ENCODE measurements at regions not wholly inside any gene's neighbourhood (a gene's known extent, or its start where the extent isn't known, plus 50 kb on each side); places are given as distances from the start of the nearest gene placed in this dataset.

DNA sequence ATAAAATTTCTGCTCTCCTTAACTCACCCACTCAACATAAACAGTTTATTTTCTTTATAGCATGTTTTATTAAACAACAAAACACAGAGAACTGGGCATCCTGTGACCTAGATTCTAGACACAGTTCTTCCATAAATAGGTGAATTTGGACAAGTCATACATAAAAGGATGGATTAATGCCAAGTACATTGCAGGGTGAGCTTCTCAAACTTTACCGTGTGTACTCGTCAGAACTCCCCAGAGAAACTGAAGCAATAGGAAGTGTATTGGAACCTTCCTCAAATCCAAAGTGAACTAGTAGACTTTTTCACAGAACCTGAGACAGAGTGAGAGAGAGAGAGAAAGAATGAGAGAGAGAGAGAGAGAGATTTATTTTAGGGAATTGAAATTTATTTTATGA is 139.7 kb downstream of the CD47 start:
- H3K4me3 ChIP-seq (ENCODE audit: low read depth, poor library complexity, severe bottlenecking) = no peak overlapping the region
- 64 to 69% methylated on average over 2 of the region's 2 CpGs for WGBS, 2 donors
- TF ChIP-seq CTCF (IDR thresholded peaks at IDR 0.05) (no peak), POLR2A (IDR thresholded peaks at IDR 0.05) (no peak)
- DNase-seq (ENCODE audit: low spot score in 2 of 2) = no peak
- intact Hi-C loops (cut with DNase I; ENCODE audit: low total_unique reads) = no loop called here

GRCh38 chr3:107950417-107950816 is 140.4 kb downstream of the CD47 start:
- no peak overlapping the region for H3K4me3 ChIP-seq (ENCODE audit: low read depth, poor library complexity, severe bottlenecking)
- no peak for DNase-seq (ENCODE audit: low spot score in 2 of 2)
- intact Hi-C loops (cut with DNase I; ENCODE audit: low total_unique reads) = no loop called here
- TF ChIP-seq POLR2A (IDR thresholded peaks at IDR 0.05) = no peak
- no peak for TF ChIP-seq CTCF (IDR thresholded peaks at IDR 0.05)
- WGBS, 2 donors = 88 to 96% methylated on average over 2 of the region's 2 CpGs

DNA sequence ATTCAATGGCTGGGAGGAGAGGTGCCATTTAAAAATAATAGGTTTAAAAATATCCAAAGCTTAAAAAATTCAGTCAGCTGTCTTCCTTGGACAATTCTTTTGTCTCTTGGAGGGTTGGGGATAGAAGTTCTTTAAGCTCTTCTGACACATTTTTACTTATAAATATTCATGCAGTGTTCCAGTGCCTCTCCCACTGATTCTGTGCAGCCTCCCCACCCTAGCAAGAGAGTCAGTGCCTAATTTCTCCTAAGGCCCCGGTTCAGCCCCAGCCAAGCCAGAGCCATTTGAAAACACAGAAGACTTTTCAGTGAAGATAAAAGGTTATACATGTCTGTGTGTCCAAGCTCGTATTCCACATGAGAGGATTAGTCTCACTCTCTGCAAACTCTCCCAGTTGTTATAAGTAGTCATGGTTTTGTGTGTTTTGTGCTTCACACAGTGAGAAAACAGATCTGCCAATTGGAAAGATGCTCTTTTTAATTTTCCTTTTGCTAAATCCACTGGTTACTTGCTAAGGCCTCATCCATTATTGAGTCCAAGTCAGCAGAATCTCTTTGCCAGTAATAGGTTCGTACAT is 141.3 kb downstream of the CD47 start:
- no peak for DNase-seq (ENCODE audit: low spot score in 2 of 2)
- intact Hi-C loops (cut with DNase I; ENCODE audit: low total_unique reads) = no loop called here
- no peak overlapping the region for H3K4me3 ChIP-seq (ENCODE audit: low read depth, poor library complexity, severe bottlenecking)
- TF ChIP-seq CTCF (IDR thresholded peaks at IDR 0.05) (no peak), POLR2A (IDR thresholded peaks at IDR 0.05) (no peak)
- 90 to 94% methylated on average over 3 of the region's 3 CpGs for WGBS, 2 donors

DNA sequence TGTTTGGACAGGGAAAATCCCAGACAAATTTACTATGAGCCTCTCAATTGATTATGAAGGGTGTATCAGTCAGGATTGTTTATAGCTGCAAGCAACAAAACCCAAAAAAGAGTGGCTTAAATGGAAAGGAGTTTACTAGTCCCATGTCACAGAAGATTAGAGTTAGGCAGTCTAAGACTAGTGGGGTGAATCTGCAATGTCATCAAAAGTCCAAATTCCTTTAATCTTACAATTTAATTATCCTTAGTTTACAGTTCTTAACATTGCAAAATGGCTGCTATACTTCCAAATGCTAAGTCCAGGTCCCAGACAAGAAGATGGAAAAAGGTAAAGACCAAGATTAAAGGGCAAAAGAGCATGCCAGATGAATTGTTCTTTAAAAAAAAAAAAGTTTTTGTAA is 143.6 kb downstream of the CD47 start:
- DNase-seq (ENCODE audit: low spot score in 2 of 2) = no peak
- no peak for TF ChIP-seq POLR2A (IDR thresholded peaks at IDR 0.05)
- no peak overlapping the region for H3K4me3 ChIP-seq (ENCODE audit: low read depth, poor library complexity, severe bottlenecking)
- intact Hi-C loops (cut with DNase I; ENCODE audit: low total_unique reads) = no loop called here

DNA sequence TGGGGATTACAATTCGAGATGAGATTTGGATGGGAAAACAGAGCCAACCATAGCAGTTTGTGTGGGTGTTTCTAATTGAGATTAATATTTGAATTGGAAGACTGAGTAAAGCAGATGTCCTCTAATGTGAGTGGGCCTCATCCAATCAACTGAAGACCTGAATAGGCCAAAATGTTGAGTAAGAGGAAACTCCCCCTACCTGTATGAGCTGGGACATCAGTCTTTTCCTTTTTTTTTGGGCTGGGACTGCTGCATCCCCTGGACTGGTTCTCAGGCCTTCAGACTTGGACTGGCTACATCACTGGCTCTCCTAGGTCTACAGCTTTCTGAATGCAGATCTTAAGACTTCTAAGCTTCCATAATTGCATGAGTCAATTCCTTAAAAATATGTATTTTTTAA is 144.1 kb downstream of the CD47 start:
- intact Hi-C loops (cut with DNase I; ENCODE audit: low total_unique reads) = no loop called here
- DNase-seq (ENCODE audit: low spot score in 2 of 2) = no peak
- H3K4me3 ChIP-seq (ENCODE audit: low read depth, poor library complexity, severe bottlenecking) = no peak overlapping the region
- TF ChIP-seq CTCF (IDR thresholded peaks at IDR 0.05) (no peak), POLR2A (IDR thresholded peaks at IDR 0.05) (no peak)
- WGBS, 2 donors = 74 to 77% methylated on average over 1 of the region's 1 CpG

- DNase-seq (ENCODE audit: low spot score in 2 of 2) = no peak
- intact Hi-C loops (cut with DNase I; ENCODE audit: low total_unique reads) = no loop called here
- no peak overlapping the region for H3K4me3 ChIP-seq (ENCODE audit: low read depth, poor library complexity, severe bottlenecking)
- WGBS, 2 donors = 79 to 88% methylated on average over 1 of the region's 1 CpG
- TF ChIP-seq POLR2A (IDR thresholded peaks at IDR 0.05) (no peak), CTCF (IDR thresholded peaks at IDR 0.05) (no peak)
Measured at GRCh38 chr3:107945417-107946094, 145.3 kb downstream of the CD47 start.

Data from lower leg skin (tissue), 4 donors.